Stimulated activated naive B cell treated with anti-CD40 and anti-IgM and Interleukin-4, amounts not matched to agents 10 μg/mL and 1 μg/mL and 100 μg/mL, for 72 hours (primary cell): ENCODE measurements at regions not wholly inside any gene's neighbourhood (a gene's known extent, or its start where the extent isn't known, plus 50 kb on each side); places are given as distances from the start of the nearest gene placed in this dataset.

Source experiments
- ATAC-seq, 2 donors: fragments of 150-1000 bp; cut with Tn5 transposase; replicated peaks; 2 replicates each; pipeline ENCODE4 v1.10.0; 2021; ENCODE audit warnings: moderate library complexity in 1 of 2
- DNase-seq: peaks from one replicate; pipeline ENCODE4 v3.0.0; 2021
- H3K27ac Mint-ChIP-seq: one replicate; pipeline ENCODE4 v1.8.0; 2022; ENCODE audit warnings: mild to moderate bottlenecking, mixed read lengths
- H3K27me3 Mint-ChIP-seq, 2 donors: one replicate each; pipeline ENCODE4 v1.8.0; 2022; ENCODE audit warnings: mixed read lengths in 2 of 2
- H3K36me3 Mint-ChIP-seq, 2 donors: one replicate each; pipeline ENCODE4 v1.8.0; 2022; ENCODE audit warnings: mixed read lengths in 2 of 2, mild to moderate bottlenecking in 1 of 2
- H3K4me1 Mint-ChIP-seq, 2 donors: one replicate each; pipeline ENCODE4 v1.8.0; 2022; ENCODE audit warnings: mixed read lengths in 2 of 2, mild to moderate bottlenecking in 1 of 2
- H3K4me3 Mint-ChIP-seq, 2 donors: one replicate each; pipeline ENCODE4 v1.8.0; 2022; ENCODE audit warnings: mild to moderate bottlenecking in 2 of 2, mixed read lengths in 2 of 2, moderate library complexity in 1 of 2
- H3K9me3 Mint-ChIP-seq, 2 donors: one replicate each; pipeline ENCODE4 v1.8.0; 2022; ENCODE audit warnings: mixed read lengths in 2 of 2, mild to moderate bottlenecking in 1 of 2

DNA sequence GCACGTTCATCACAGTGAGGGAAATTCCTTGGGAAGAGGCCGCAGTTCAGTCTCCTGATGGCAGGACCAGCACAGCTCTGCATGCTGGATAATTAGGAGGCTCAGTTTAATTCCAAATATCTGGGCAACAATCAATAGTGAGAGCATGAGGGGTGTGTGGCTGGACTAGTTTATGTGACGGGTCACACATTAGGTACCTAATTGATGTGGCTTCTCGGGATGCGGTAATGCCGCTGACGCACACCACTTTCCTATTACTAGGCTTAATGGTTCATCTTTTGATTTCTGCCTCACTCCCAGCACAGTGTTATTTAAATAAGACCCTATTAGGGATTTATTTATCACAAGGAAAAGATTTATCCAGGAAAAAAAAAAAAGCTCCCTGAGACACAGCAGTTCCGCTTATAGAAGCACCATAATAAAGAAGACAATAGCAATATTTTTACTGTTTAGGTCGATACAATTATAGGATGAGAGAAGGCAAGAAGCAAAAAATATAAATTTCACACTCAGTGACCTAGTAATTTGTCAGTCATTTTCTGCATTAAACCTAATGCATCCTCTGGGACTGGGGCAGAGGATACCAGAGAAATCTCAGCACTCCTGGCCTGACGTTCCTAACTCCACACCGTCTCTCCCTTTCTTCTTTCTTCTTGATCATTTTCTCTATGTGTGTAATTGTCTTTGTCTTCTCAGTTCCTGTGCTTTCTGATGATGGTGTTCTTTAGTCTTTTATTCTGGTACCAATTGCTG lies 264.7 kb upstream of the SLC14A2 start:
- no peaks in the 10 kb centered on the region for H3K36me3 Mint-ChIP-seq
- no peaks in the 10 kb centered on the region for H3K9me3 Mint-ChIP-seq
- DNase-seq (no peak), ATAC-seq (no peak)
- H3K27me3 Mint-ChIP-seq = peaks cover 5 to 8% of the 10 kb centered on the region in 2 donors
- peaks cover 0 to under 1% of the 10 kb centered on the region in 2 donors for H3K4me1 Mint-ChIP-seq
- no peak overlapping the region for H3K4me3 Mint-ChIP-seq
- H3K27ac Mint-ChIP-seq = no peak overlapping the region

DNA sequence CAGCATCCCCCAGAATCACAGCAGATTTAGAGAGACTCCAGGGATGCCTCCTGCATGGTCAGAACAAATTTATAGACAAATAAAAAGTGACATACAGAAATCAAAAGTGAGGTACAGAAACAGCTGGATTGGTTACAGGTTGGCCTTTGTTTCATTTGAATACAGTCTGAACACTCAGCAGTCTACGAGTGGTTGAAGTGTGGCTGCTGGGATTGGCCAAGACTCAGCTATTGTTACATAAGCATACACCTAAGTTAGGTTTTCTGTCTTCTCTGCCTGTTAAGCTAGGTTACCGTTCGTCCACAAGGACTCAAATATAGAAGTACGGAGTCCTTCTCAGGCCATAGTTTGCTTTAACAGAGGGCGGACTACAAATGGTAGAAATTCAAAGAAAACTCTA lies 262.4 kb upstream of the SLC14A2 start:
- peaks cover 0 to 3% of the 10 kb centered on the region in 2 donors for H3K4me1 Mint-ChIP-seq
- peaks cover 0 to 8% of the 10 kb centered on the region in 2 donors for H3K27me3 Mint-ChIP-seq
- no peaks in the 10 kb centered on the region for H3K9me3 Mint-ChIP-seq
- H3K4me3 Mint-ChIP-seq = no peak overlapping the region
- ATAC-seq = no peak
- no peaks in the 10 kb centered on the region for H3K36me3 Mint-ChIP-seq
- no peak overlapping the region for H3K27ac Mint-ChIP-seq
- no peak for DNase-seq

DNA sequence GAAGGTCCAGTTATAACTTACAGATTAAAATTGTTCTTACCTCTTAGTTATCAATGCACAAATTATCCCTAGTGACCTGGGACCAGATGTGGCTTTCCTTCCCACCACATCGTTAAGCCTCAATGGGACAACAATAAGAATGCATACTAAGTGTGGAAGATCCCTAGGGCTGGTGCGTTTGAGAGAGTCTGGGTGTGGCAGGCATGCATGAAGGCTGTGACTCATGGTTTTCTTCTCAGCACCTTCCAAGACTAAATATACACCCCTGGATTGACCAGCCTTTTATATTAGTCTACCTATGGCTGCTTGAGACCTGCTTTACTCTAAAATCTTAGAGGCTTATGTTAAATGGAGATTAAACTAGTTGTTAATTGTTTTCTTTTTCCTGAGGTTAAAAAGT lies 261.7 kb upstream of the SLC14A2 start:
- no peaks in the 10 kb centered on the region for H3K36me3 Mint-ChIP-seq
- H3K9me3 Mint-ChIP-seq = no peaks in the 10 kb centered on the region
- no peak for ATAC-seq

DNA sequence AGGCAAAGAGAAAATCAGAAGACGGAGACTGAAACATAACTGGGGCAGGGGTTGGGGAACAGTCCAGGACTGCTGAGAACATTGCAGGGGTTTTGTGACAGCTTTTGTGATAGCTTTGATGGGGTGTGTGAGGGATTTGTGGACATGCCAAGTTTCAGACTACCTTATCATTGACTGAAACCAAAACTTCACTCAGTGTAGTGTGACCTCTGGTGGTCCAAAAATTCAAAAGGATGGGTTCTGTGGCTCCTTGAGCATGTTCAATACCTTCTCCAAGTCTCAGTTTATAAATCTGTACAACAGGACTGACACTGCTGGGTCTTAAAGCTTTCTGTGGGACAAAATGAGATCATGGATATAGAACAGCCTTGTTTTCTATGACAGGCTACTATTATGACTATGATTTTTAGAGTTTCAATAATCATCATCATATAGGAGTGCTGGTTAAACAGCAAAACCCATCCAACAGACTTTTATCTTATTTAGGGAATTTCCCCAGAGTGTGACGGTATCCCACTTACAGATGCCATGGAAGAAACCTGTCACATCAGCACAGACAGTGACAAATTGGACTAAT lies 259.2 kb upstream of the SLC14A2 start:
- peaks cover 0 to 3% of the 10 kb centered on the region in 2 donors for H3K4me1 Mint-ChIP-seq
- ATAC-seq (peak; percentile 33 to 53), DNase-seq (no peak)
- H3K27me3 Mint-ChIP-seq = peaks cover 8 to 14% of the 10 kb centered on the region in 2 donors
- H3K27ac Mint-ChIP-seq = peak overlapping the region; percentile 15
- H3K9me3 Mint-ChIP-seq = no peaks in the 10 kb centered on the region
- no peak overlapping the region for H3K4me3 Mint-ChIP-seq
- no peaks in the 10 kb centered on the region for H3K36me3 Mint-ChIP-seq

More for the DNA sequence above, 261.7 kb upstream of the SLC14A2 start:
- Mint-ChIP-seq H3K27me3 (peaks cover 0 to 8% of the 10 kb centered on the region in 2 donors), H3K4me1 (peaks cover 0 to 3% of the 10 kb centered on the region in 2 donors), H3K27ac (no peak overlapping the region), H3K4me3 (no peak overlapping the region)
- DNase-seq = no peak

DNA sequence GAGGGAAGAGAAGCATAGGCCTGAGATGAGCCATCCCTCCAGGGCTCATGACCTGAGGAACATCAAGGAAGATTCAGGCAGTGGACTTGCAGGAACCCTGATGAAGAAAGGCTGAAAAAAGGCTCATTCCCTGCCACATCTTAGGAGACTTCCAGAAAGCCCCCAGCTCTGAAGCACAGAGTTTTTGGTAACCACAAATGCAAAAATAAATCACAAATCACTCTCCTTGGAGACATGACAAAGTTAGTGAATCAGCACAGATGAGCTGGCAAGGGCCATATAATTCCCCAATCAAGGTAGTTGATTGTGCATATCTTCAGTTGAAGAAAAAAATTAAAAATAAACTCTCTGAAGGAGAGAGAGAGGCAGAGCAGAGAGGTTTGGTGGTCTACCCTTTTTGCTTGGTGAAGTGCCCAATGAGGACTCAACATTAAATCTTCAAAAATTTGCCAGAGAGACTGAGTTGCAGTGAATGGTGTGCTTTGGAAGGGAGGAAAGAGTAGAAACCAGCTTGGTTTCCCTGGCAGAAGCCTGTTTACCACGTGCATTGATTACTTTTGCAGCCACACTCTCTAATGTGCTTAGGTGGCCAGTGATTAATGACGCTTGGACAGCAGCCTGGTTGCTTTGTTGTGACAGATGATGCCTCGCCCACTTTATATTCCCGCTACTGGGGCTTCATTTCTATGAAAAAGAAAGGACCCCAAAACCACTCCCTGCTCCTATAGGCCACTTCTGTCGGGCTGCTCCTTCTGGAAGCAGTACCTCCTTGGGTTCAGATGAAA lies 257.4 kb upstream of the SLC14A2 start:
- no peak overlapping the region for H3K4me3 Mint-ChIP-seq

DNA sequence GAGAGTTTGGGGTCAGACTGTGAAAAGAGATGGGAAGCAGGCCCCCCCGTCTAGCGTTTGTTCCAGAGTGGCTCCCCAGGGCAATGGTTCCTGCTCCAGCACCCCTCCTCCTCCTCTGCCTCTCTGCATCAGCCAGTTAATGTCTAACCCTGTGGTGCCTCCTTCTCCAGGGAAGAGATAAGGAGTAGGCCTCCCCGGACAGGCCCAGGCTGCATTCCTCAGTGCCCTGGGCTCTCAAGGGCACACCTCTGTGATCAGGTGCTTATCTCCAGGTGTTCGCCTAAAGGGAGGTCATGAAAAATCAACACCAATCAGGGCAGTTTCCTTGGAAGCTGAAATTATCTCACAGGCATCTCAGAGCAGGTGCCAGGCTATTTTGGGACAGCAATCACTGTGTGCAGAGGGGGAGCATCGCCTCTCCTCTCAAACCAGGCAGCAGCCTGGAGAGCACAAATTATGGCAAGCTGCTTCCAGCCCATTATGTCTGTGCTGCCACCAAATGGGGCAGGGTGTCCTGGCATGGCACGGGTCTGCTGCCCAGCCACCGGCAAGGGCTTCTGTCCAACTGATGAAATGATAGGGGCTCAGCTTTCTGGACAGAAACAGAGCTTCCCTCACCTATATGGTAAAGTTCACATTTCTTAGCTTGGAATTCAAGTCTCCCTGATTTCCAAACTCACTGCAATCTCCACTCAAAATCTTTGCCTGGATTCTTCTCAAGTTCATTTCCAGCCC lies 255.8 kb upstream of the SLC14A2 start:
- ATAC-seq = no peak
- Mint-ChIP-seq H3K9me3 (no peaks in the 10 kb centered on the region), H3K36me3 (no peaks in the 10 kb centered on the region), H3K4me1 (peaks cover 0 to 3% of the 10 kb centered on the region in 2 donors), H3K27ac (no peak overlapping the region), H3K27me3 (peaks cover 16 to 28% of the 10 kb centered on the region in 2 donors), H3K4me3 (no peak overlapping the region)
- no peak for DNase-seq

More for the DNA sequence above, 257.4 kb upstream of the SLC14A2 start:
- Mint-ChIP-seq H3K36me3 (no peaks in the 10 kb centered on the region), H3K4me1 (peaks cover 0 to 3% of the 10 kb centered on the region in 2 donors), H3K9me3 (no peaks in the 10 kb centered on the region), H3K27ac (no peak overlapping the region), H3K27me3 (peaks cover 8 to 15% of the 10 kb centered on the region in 2 donors)
- DNase-seq (no peak), ATAC-seq (no peak)

DNA sequence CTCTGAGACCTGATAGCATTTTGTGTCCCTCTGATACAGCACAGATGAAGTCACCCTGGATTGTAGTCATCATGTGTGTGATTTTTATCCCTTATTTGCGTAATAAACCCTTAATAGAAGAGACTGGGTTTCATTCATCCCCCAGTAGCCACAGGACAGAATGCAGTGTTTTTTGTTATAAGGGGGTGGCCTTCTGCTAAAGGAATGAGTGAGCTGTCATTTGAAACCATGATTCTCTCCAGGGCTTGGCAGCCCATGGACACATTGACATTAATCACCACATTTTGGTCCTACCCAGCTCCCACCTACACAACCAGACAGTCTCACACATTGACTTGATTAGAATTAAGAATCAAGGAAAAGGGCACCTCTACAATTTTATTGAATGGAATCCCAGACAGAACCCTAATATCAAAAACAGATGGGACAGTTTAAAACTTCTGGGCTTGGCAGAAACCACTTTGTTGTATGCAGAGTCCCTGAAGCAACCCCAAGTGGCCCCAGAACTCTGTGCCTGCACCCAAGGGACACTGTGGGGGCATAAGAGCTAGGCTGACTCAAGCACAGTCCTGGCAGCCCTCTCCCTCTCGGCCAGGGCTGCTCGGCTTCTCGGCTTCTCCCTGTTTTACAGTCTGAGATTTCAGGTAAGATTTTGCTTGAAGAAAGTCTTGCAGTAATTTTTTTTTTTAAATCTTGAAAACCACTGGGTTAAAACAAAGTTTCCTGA lies 254.0 kb upstream of the SLC14A2 start:
- DNase-seq (no peak), ATAC-seq (no peak)
- Mint-ChIP-seq H3K9me3 (no peaks in the 10 kb centered on the region), H3K36me3 (no peaks in the 10 kb centered on the region), H3K27me3 (peaks cover 16 to 28% of the 10 kb centered on the region in 2 donors), H3K4me3 (no peak overlapping the region), H3K27ac (no peak overlapping the region), H3K4me1 (no peaks in the 10 kb centered on the region)

DNA sequence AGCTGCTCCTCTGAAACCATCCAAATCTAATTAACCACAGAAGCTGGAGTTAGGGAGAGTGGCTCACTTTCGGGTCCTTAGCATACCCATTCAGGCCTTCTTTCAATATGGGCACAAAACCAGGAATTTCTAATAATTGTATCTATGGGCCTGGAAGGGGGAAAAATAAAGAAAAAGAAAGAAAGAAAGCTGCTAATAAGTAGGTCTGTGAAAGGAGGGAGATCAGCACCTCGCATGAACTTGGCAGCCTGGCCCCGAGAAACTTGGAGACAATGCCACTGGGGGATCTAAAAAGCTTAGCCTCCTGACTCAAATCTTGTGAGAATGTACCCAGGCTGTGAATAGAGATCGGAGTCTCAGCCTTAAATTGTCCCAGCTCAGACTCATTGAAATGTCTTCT lies 252.1 kb upstream of the SLC14A2 start:
- no peak for ATAC-seq
- peak overlapping the region; percentile 11 for H3K27ac Mint-ChIP-seq
- no peaks in the 10 kb centered on the region for H3K4me1 Mint-ChIP-seq
- H3K9me3 Mint-ChIP-seq = no peaks in the 10 kb centered on the region
- no peak for DNase-seq
- no peaks in the 10 kb centered on the region for H3K36me3 Mint-ChIP-seq
- peaks cover 16 to 28% of the 10 kb centered on the region in 2 donors for H3K27me3 Mint-ChIP-seq
- no peak overlapping the region for H3K4me3 Mint-ChIP-seq

DNA sequence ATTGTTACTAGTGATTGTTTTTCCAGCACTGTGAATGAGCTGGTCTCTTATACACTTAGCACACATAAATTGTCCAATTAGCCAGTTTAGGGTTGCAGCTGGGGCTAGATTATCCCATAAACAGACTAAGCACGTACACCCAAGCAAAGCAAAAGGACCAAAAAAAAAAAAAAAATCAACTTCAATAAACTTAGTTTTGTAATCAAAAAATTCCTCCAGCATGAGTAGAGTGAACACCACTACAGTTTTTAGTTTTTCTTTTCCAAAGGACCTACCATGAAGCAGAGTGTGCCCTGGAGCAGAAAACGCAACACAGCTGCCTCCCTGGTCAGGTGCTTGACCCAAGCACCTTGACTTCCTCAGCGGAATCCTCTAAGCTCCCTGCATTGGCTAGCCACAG lies 249.4 kb upstream of the SLC14A2 start:
- Mint-ChIP-seq H3K36me3 (no peaks in the 10 kb centered on the region), H3K27ac (no peak overlapping the region), H3K27me3 (peaks cover 10 to 22% of the 10 kb centered on the region in 2 donors), H3K4me1 (peaks cover 9 to 12% of the 10 kb centered on the region in 2 donors), H3K4me3 (no peak overlapping the region), H3K9me3 (no peaks in the 10 kb centered on the region)
- DNase-seq (no peak), ATAC-seq (no peak)

DNA sequence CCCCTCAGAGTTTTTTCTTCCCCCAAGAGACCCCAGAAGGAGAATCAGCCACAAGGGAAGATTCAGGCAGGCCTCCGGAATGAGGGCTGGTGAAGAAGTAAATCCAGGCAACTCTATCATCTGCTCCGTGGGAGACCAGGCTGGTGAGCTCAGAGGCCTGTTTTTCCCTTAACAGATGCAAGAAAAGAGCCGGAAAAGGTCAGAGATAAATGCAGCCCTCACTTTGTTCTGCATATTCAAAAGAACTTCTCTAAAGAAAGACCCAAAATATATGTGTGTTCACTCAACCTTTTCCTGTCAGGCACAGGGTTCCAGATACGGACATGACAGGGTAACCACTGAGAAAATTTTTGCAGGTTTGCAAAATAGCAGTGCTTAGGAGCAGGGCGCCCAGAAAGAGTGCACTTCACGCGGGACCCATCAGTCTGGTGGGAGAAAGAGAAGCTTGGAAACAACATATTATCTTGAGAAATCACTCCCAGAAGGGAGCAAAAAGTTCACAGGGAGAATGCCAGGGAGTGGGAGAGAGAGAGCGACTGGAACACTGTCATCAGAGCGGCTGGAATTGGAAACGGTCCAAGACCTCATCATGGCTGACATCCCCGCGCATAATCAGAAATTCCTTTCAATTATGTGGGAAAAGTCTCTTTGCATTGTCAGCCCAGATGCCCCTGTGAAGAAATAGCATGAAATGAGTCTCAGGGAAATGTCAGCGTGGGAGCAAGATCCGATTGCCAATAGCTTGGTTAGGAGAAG lies 244.8 kb upstream of the SLC14A2 start:
- peak overlapping the region; percentile 39 for H3K27ac Mint-ChIP-seq
- H3K4me3 Mint-ChIP-seq = peak overlapping the region in 1 of 2 donors; percentile 43
- H3K27me3 Mint-ChIP-seq = peaks cover 0 to 2% of the 10 kb centered on the region in 2 donors
- H3K36me3 Mint-ChIP-seq = no peaks in the 10 kb centered on the region
- peaks cover 13 to 23% of the 10 kb centered on the region in 2 donors for H3K4me1 Mint-ChIP-seq
- ATAC-seq (peak; percentile 70), DNase-seq (no peak)
- no peaks in the 10 kb centered on the region for H3K9me3 Mint-ChIP-seq

DNA sequence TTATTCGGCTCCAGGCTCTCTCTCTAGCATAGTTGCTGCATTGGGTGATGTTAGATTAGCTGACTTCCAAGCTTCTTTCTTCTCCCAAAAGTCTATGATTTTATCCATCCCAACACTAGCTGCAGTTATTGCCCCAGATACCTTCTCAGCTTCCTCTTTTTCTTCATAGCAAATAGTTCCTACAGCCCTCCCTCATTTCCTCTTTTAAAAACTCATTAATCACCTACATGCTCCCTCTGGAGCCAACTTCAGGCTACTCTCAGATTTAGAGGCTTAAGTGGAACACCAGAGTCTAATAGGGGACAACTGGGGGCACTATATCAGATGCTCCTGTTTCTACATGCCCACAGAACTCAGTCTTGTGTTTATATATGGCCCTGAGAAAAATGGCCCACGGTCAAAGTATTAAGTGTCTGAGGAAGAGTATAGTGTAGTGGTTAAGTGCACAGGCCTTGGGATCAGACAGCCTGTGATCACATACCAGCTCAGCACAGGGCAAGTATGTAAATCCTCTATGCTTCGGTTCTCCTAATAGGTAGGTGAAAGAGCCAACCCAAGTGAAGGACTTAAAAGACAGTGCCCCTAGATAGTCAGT lies 241.9 kb upstream of the SLC14A2 start:
- no peaks in the 10 kb centered on the region for H3K36me3 Mint-ChIP-seq
- H3K4me1 Mint-ChIP-seq = peaks cover 13 to 34% of the 10 kb centered on the region in 2 donors
- DNase-seq (no peak), ATAC-seq (peak; percentile 69 to 72)
- peaks cover 7 to 24% of the 10 kb centered on the region in 2 donors for H3K27me3 Mint-ChIP-seq
- no peak overlapping the region for H3K4me3 Mint-ChIP-seq
- H3K9me3 Mint-ChIP-seq = no peaks in the 10 kb centered on the region
- no peak overlapping the region for H3K27ac Mint-ChIP-seq

DNA sequence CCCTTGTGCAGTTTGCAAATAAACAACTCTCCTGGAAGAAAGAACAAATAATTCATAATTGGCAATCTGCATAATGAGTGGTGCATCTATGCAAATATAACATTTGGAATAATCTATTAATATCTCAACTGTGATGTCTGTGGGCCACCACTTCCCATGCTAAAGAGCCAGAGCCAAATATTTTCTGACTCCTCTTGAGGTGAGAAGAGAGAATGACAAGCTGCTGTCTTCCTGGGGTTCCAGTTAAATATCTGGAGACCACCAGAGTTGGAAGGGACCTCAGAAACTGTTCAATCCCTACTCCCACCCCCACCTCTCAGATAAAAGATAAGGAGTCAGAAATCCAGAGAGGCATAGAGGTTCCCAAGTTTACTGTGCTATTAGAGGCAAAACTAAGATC lies 241.0 kb upstream of the SLC14A2 start:
- no peak overlapping the region for H3K4me3 Mint-ChIP-seq
- H3K27me3 Mint-ChIP-seq = peaks cover 7 to 24% of the 10 kb centered on the region in 2 donors

More for the DNA sequence above, 241.0 kb upstream of the SLC14A2 start:
- no peak for ATAC-seq
- H3K9me3 Mint-ChIP-seq = no peaks in the 10 kb centered on the region
- no peak overlapping the region for H3K27ac Mint-ChIP-seq
- H3K36me3 Mint-ChIP-seq = no peaks in the 10 kb centered on the region
- peaks cover 14 to 36% of the 10 kb centered on the region in 2 donors for H3K4me1 Mint-ChIP-seq
- no peak for DNase-seq
